PC-9 (cell line): ENCODE measurements at regions not wholly inside any gene's neighbourhood (a gene's known extent, or its start where the extent isn't known, plus 50 kb on each side); places are given as distances from the start of the nearest gene placed in this dataset.

Experiments
- BruUV-seq: library from RNA; stranded (reverse); fragments of 400-500 nt; replicated peaks from 2 replicates; lab custom pipeline; 2021; lab: Mats Ljungman, UMichigan
- CTCF ChIA-PET: fragments of 300-600 bp; sonication (Branson Sonifier 250); formaldehyde crosslinking; loops from one replicate; lab custom pipeline; 2022; ENCODE audit warnings: antibody characterized with exemption; lab: Charles Lee
- POLR2A ChIA-PET: fragments of 300-600 bp; sonication (Branson Sonifier 250); formaldehyde crosslinking; loops from one replicate; lab custom pipeline; 2022; ENCODE audit warnings: antibody characterized with exemption; ENCODE audit not compliant: unreplicated experiment; lab: Charles Lee
- DNase-seq, 2 experiments: peaks; one replicate each; pipeline versions ENCODE4 v3.0.0 to v3.0.0-alpha.2; 2015 to 2022; ENCODE audit warnings: mixed read lengths in 1 of 2
- H2AFZ ChIP-seq: fragments of 200-600 bp; sonication (generic); 2 replicates; pipeline ENCODE4 v1.8.1; 2017; ENCODE audit warnings: antibody characterized with exemption
- H3F3A ChIP-seq: fragments of 200-600 bp; sonication (generic); 2 replicates; pipeline ENCODE4 v1.8.1; 2017; ENCODE audit warnings: antibody characterized with exemption, mild to moderate bottlenecking, low read depth; ENCODE audit not compliant: insufficient read depth
- H3K27ac ChIP-seq: fragments of 200-600 bp; sonication (generic); 2 replicates; pipeline ENCODE4 v1.6.1; 2016; ENCODE audit warnings: mixed run types
- H3K27me3 ChIP-seq: fragments of 200-600 bp; sonication (generic); 2 replicates; pipeline ENCODE4 v1.6.1; 2016; ENCODE audit warnings: low read depth, mixed run types; ENCODE audit not compliant: insufficient read depth
- H3K36me3 ChIP-seq: fragments of 200-600 bp; sonication (generic); 2 replicates; pipeline ENCODE4 v1.6.1; 2016; ENCODE audit warnings: low read depth, mixed run types
- H3K4me1 ChIP-seq: fragments of 200-600 bp; sonication (generic); replicated peaks from 2 replicates; pipeline ENCODE4 v1.6.1; 2016; ENCODE audit warnings: mixed run types; ENCODE audit not compliant: insufficient read depth
- H3K4me2 ChIP-seq: fragments of 200-600 bp; sonication (generic); 2 replicates; pipeline ENCODE4 v1.6.1; 2017; ENCODE audit warnings: mixed run types
- H3K4me3 ChIP-seq: fragments of 200-600 bp; sonication (generic); 2 replicates; pipeline ENCODE4 v1.6.1; 2016; ENCODE audit warnings: mixed run types
- H3K79me2 ChIP-seq: fragments of 200-600 bp; sonication (generic); 2 replicates; pipeline ENCODE4 v1.6.1; 2017; ENCODE audit warnings: low read depth, mixed run types
- H3K9me2 ChIP-seq: fragments of 200-600 bp; sonication (generic); 2 replicates; pipeline ENCODE4 v1.8.1; 2017; ENCODE audit warnings: mild to moderate bottlenecking; ENCODE audit not compliant: insufficient read depth
- H3K9me3 ChIP-seq: fragments of 200-600 bp; sonication (generic); 2 replicates; pipeline ENCODE4 v1.8.1; 2016; ENCODE audit warnings: low read depth; ENCODE audit not compliant: insufficient read depth
- H4K20me1 ChIP-seq: fragments of 200-600 bp; sonication (generic); 2 replicates; pipeline ENCODE4 v1.8.1; 2017; ENCODE audit not compliant: insufficient read depth
- CTCF ChIP-seq: fragments of 200-600 bp; sonication (generic); conservative IDR thresholded peaks from 2 replicates; pipeline ENCODE4 v1.6.1; 2017; ENCODE audit warnings: mixed run types, antibody characterized with exemption, mild to moderate bottlenecking, moderate library complexity
- EZH2 ChIP-seq: fragments of 200-600 bp; sonication (generic); IDR thresholded peaks from 2 replicates; pipeline ENCODE4 v1.8.0; 2017; ENCODE audit warnings: antibody characterized with exemption, low read depth
- intact Hi-C: fragments of 100-400 bp; cut with micrococcal nuclease; formaldehyde crosslinking; loops from one replicate; pipeline ENCODE4 v1.10.0; 2022; ENCODE audit not compliant: unreplicated experiment

DNA sequence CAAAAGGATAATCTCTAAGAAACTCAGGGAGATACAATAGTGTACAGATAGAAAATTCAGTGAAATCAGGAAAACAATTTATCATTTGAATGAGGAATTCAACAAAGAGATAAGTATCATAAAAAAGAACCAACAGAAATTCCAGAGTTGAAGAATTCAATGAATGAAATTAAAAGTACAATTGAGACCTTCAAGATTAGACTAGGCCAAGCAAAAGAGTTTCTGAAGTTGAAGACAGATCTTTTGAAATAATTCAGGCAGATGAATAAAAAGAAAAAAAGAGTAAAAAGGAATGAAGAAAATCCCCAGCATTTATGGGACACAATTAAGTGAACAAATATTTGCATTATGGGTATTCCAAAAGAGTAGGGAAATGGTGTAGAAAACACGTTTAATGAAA is 412.6 kb downstream of the TMEM121 start:
- no TSS peak for BruUV-seq
- POLR2A ChIA-PET = no interaction called here
- Histone ChIP-seq H3K27ac (no peak overlapping the region), H3F3A (no peaks in the 10 kb centered on the region), H3K9me2 (no peaks in the 10 kb centered on the region), H3K79me2 (no peaks in the 10 kb centered on the region), H2AFZ (no peak overlapping the region), H3K4me1 (no peaks in the 10 kb centered on the region), H3K36me3 (no peaks in the 10 kb centered on the region), H4K20me1 (no peaks in the 10 kb centered on the region; the same call in 1 of the 2 replicates), H3K27me3 (peaks cover 47% of the 10 kb centered on the region), H3K4me2 (no peak overlapping the region), H3K9me3 (no peaks in the 10 kb centered on the region), H3K4me3 (no peak overlapping the region)
- no peak for DNase-seq
- TF ChIP-seq EZH2 = no peak
- TF ChIP-seq CTCF = no peak
- intact Hi-C loops = no loop called here
- CTCF ChIA-PET = no interaction called here

GRCh38 chr14:105939810-105940508 is 413.6 kb downstream of the TMEM121 start:
- Histone ChIP-seq H3K36me3 (no peaks in the 10 kb centered on the region), H3K27ac (no peak overlapping the region), H3K4me3 (no peak overlapping the region), H2AFZ (no peak overlapping the region), H3K4me2 (no peak overlapping the region), H3K4me1 (no peaks in the 10 kb centered on the region), H3K27me3 (peaks cover 54% of the 10 kb centered on the region), H3K79me2 (no peaks in the 10 kb centered on the region), H4K20me1 (no peaks in the 10 kb centered on the region), H3K9me3 (no peaks in the 10 kb centered on the region), H3F3A (no peaks in the 10 kb centered on the region), H3K9me2 (no peaks in the 10 kb centered on the region)
- BruUV-seq = no TSS peak
- TF ChIP-seq EZH2 (no peak), CTCF (no peak)
- intact Hi-C loops = no loop called here
- no peak for DNase-seq
- ChIA-PET POLR2A (no interaction called here), CTCF (no interaction called here)

DNA sequence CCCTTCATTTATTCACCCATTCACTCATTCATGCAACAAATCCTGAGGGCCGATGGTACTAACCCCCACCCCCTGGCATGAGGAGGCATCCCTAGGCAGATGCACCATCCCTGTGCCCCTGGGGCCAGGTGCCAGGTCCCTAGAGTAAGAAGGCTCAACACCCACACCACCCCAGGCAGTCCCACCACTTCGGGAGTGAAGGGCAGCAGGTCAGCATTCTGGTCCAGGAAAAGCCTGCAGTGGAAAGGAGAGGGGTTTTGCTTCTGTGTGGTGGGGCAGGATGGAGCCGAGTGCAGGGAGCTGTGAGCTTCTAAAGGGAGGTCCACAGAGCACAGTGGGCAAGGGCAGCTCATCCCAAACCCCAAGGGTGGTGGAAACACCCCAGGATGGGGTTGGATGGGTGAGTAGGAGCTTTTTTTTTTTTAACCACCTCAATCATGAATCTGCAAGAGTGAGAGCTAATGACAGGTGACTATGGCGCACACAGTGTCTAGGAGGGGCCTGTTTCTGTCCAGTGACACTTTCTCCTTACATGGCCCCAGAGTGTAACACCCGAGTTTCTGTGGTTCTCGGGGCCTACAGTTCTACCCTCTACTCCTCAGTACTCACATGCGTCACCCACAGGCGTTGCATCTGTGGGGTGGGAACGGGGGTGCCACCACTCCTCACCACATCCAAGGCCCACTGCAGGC is 414.3 kb downstream of the TMEM121 start:
- no peaks in the 10 kb centered on the region for H4K20me1 ChIP-seq
- no peaks in the 10 kb centered on the region for H3K9me3 ChIP-seq
- ChIA-PET POLR2A (no interaction called here), CTCF (no interaction called here)
- no peaks in the 10 kb centered on the region for H3K9me2 ChIP-seq
- H3K36me3 ChIP-seq = no peaks in the 10 kb centered on the region
- H3K27ac ChIP-seq = no peak overlapping the region
- intact Hi-C loops = no loop called here
- H3K4me3 ChIP-seq = no peak overlapping the region
- H3K4me1 ChIP-seq = no peaks in the 10 kb centered on the region
- H2AFZ ChIP-seq = no peak overlapping the region
- no peak overlapping the region for H3K4me2 ChIP-seq
- TF ChIP-seq CTCF (no peak), EZH2 (no peak)
- BruUV-seq = no TSS peak
- H3F3A ChIP-seq = no peaks in the 10 kb centered on the region
- peaks cover 62% of the 10 kb centered on the region for H3K27me3 ChIP-seq
- H3K79me2 ChIP-seq = no peaks in the 10 kb centered on the region
- no peak for DNase-seq
